Testis (tissue), 2 donors: ENCODE measurements at regions not wholly inside any gene's neighbourhood (a gene's known extent, or its start where the extent isn't known, plus 50 kb on each side); places are given as distances from the start of the nearest gene placed in this dataset.

Experiments
- DNase-seq: peaks from one replicate; pipeline ENCODE4 v3.0.0-alpha.2; 2019
- H3K27ac ChIP-seq, 2 donors: fragments of 200-600 bp; sonication (generic); one replicate each; pipeline ENCODE4 v1.5.1; 2019
- H3K27me3 ChIP-seq: fragments of 200-600 bp; sonication (generic); one replicate; pipeline ENCODE4 v1.5.1; 2019
- H3K36me3 ChIP-seq: fragments of 200-600 bp; sonication (generic); one replicate; pipeline ENCODE4 v1.5.1; 2017; ENCODE audit warnings: low read depth; ENCODE audit errors: missing control alignments
- H3K4me1 ChIP-seq: fragments of 200-600 bp; sonication (generic); one replicate; pipeline ENCODE4 v1.5.1; 2019
- H3K4me3 ChIP-seq, 2 donors: fragments of 200-600 bp; sonication (generic); one replicate each; pipeline ENCODE4 v1.5.1; 2017 to 2019
- H3K9me3 ChIP-seq: fragments of 200-600 bp; sonication (generic); one replicate; pipeline ENCODE4 v1.5.1; 2017
- CTCF ChIP-seq, 3 experiments: fragments of 450-650 bp in 2 of 3; fragments of 200-600 bp in 1 of 3; sonication (generic) in 1 of 3; IDR thresholded peaks; one replicate each; pipeline ENCODE4 v1.5.1; 2016 to 2019; ENCODE audit warnings: antibody characterized with exemption in 3 of 3, mild to moderate bottlenecking in 2 of 3, moderate library complexity in 1 of 3
- POLR2A ChIP-seq: fragments of 450-650 bp; IDR thresholded peaks from one replicate; pipeline ENCODE4 v1.6.1; 2017; ENCODE audit warnings: antibody characterized with exemption, mild to moderate bottlenecking, moderate library complexity
- WGBS, 2 donors: methylation state at CpG; one replicate each; pipeline ENCODE4 v1.1.5; 2018; 5-methylcytosine and 5-hydroxymethylcytosine counted together
- intact Hi-C: fragments of 100-400 bp; cut with DNase I; formaldehyde crosslinking; loops from one replicate; pipeline ENCODE4 v1.15.1; 2023; ENCODE audit warnings: low total_unique reads

DNA sequence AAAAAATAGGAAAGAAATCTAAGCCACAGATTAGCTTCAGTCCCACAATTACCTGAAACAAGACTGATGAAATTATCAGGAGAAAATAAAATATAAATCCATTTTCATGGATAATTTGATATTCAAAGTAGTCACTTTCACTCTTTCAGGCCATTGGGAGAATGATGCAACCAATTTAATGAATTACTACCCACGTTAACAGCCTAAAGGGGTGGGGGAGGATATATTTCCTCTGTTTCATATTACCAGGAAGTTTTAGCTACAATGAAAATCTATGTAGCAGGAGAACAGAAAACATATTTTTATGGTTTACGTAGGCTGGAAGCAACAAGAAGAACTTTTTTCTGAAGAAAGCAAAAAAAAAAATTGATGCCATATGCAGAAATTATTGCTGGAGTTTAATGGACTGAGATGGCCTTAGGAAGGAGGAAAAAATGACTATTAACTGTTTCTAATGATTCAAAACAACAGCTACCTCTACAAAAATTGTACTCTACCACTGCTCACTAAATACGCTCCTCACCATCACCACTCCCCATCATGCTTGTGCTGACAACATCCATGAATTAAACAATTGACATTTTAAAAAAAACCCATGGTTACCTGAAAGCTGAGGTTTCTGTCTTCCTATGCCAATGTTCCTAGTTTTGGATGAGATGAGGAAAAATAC, 100.9 kb downstream of the CXXC4 start:
- Histone ChIP-seq H3K4me1 (no peaks in the 10 kb centered on the region), H3K4me3 (no peak overlapping the region), H3K27ac (no peak overlapping the region), H3K27me3 (no peaks in the 10 kb centered on the region), H3K36me3 (no peaks in the 10 kb centered on the region), H3K9me3 (no peaks in the 10 kb centered on the region)
- TF ChIP-seq POLR2A (no peak), CTCF (IDR thresholded peaks at IDR 0.05) (no peak)
- intact Hi-C loops = no loop called here
- 54 to 66% methylated on average over 3 of the region's 3 CpGs for WGBS, 2 donors
- no peak for DNase-seq

- Histone ChIP-seq H3K4me1 (no peaks in the 10 kb centered on the region), H3K9me3 (no peaks in the 10 kb centered on the region), H3K27ac (no peak overlapping the region), H3K36me3 (no peaks in the 10 kb centered on the region), H3K4me3 (no peak overlapping the region), H3K27me3 (no peaks in the 10 kb centered on the region)
- WGBS, 2 donors = 78 to 83% methylated on average over 1 of the region's 1 CpG
- no peak for DNase-seq
- intact Hi-C loops = no loop called here
- no peak for TF ChIP-seq POLR2A
Observed at GRCh38 chr4:104385713-104386112, 109.0 kb downstream of the CXXC4 start.

DNA sequence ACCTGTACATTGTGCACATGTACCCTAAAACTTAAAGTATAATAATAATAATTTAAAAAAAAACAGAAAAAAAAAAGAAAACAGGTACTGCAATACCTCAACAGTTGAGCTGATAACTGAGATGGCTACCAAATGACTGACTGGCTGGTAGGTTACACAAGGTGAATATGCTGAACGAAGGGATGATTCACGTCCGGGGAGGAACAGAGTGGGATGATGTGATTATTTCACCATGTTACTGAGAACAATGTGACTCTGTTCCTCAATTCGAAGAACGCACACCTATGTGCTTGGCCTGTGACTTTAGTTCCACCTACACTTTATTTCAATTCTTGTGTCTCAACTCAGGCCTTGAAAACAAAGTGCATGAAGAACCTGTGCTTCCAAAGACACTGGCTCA, 111.7 kb downstream of the CXXC4 start:
- H3K4me3 ChIP-seq = no peak overlapping the region
- intact Hi-C loops = no loop called here
- H3K9me3 ChIP-seq = no peaks in the 10 kb centered on the region
- no peaks in the 10 kb centered on the region for H3K4me1 ChIP-seq
- DNase-seq = no peak
- H3K27ac ChIP-seq = no peak overlapping the region
- 82 to 87% methylated on average over 5 of the region's 5 CpGs for WGBS, 2 donors
- no peaks in the 10 kb centered on the region for H3K36me3 ChIP-seq
- no peak for TF ChIP-seq CTCF (IDR thresholded peaks at IDR 0.05)
- no peaks in the 10 kb centered on the region for H3K27me3 ChIP-seq

DNA sequence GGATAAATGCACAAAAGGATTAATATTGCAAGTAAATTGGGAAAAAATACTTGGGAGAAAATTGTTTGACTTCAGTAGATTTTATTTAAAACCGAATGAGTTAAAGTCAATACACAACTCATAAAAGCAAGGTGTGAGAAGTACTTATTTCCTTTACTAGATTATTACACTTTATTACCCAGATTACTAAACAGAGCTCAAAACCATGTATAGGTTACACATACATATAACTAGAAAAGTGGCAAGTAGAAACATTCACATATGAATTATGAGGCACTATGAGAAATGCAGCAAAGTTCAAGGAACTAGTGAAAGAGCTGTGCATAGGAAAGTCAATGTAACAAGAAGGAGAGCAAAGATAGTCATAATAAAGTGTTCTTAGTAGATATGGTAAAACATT, 113.0 kb downstream of the CXXC4 start:
- Histone ChIP-seq H3K9me3 (no peaks in the 10 kb centered on the region), H3K4me3 (no peak overlapping the region), H3K27me3 (no peaks in the 10 kb centered on the region), H3K36me3 (no peaks in the 10 kb centered on the region), H3K27ac (no peak overlapping the region), H3K4me1 (no peaks in the 10 kb centered on the region)
- intact Hi-C loops = no loop called here
- WGBS, 2 donors = 86 to 95% methylated on average over 1 of the region's 1 CpG
- DNase-seq = no peak
- TF ChIP-seq CTCF (IDR thresholded peaks at IDR 0.05) (no peak), POLR2A (no peak)

- H3K4me1 ChIP-seq = no peaks in the 10 kb centered on the region
- H3K36me3 ChIP-seq = no peaks in the 10 kb centered on the region
- no peak for TF ChIP-seq CTCF (IDR thresholded peaks at IDR 0.05)
- TF ChIP-seq POLR2A = no peak
- H3K4me3 ChIP-seq = no peak overlapping the region
- H3K27ac ChIP-seq = no peak overlapping the region
- no peaks in the 10 kb centered on the region for H3K9me3 ChIP-seq
- intact Hi-C loops = no loop called here
- 80 to 96% methylated on average over 2 of the region's 2 CpGs for WGBS, 2 donors
- no peak for DNase-seq
- H3K27me3 ChIP-seq = no peaks in the 10 kb centered on the region
Observed at GRCh38 chr4:104365618-104366017, 129.1 kb downstream of the CXXC4 start.
